ENCODE measurements at regions not wholly inside any gene's neighbourhood (a gene's known extent, or its start where the extent isn't known, plus 50 kb on each side); places are given as distances from the start of the nearest gene placed in this dataset.

DNA sequence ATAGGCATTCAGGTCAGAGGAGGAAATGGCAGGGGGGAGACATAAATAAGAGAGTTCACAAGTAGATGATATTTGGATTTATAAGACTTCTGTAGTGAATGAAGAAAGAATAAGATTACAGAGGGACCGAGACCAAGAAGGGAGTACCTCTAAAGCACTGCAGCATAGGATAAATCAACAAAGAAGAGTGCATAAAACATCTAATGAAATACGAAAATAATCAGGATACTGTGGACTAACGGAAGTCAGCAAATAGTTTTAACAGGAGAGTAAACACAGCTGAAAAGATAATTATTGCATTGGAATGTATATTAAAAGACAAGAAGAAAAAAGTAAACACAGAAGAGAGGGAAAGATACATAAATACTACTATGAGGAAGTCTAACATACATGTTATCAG, 921.9 kb upstream of the PRMT6 start:
- TF ChIP-seq, protein P1, sequence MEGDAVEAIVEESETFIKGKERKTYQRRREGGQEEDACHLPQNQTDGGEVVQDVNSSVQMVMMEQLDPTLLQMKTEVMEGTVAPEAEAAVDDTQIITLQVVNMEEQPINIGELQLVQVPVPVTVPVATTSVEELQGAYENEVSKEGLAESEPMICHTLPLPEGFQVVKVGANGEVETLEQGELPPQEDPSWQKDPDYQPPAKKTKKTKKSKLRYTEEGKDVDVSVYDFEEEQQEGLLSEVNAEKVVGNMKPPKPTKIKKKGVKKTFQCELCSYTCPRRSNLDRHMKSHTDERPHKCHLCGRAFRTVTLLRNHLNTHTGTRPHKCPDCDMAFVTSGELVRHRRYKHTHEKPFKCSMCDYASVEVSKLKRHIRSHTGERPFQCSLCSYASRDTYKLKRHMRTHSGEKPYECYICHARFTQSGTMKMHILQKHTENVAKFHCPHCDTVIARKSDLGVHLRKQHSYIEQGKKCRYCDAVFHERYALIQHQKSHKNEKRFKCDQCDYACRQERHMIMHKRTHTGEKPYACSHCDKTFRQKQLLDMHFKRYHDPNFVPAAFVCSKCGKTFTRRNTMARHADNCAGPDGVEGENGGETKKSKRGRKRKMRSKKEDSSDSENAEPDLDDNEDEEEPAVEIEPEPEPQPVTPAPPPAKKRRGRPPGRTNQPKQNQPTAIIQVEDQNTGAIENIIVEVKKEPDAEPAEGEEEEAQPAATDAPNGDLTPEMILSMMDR (IDR thresholded peaks at IDR 0.05) = no peak
- no peak for TF ChIP-seq POLR2A (IDR thresholded peaks at IDR 0.05)
- no peak for TF ChIP-seq POLR2AphosphoS5 (IDR thresholded peaks at IDR 0.05; ENCODE audit: insufficient read depth in 1 of 2, low read depth in 1 of 2)
